ENCODE measurements at regions not wholly inside any gene's neighbourhood (a gene's known extent, or its start where the extent isn't known, plus 50 kb on each side); places are given as distances from the start of the nearest gene placed in this dataset.

GRCh38 chr3:107992976-107993684 lies 97.7 kb downstream of the CD47 start:
- intact Hi-C loops (cut with DNase I): no loop called here
- DNase-seq: peak in 1 of 10 donors; percentile 51

GRCh38 chr3:107990926-107991325 lies 99.9 kb downstream of the CD47 start:
- DNase-seq: no peak
- intact Hi-C loops (cut with DNase I): no loop called here

GRCh38 chr3:107990433-107990832 lies 100.4 kb downstream of the CD47 start:
- no peak for DNase-seq
- intact Hi-C loops (cut with DNase I): no loop called here

- intact Hi-C loops (cut with DNase I): no loop called here
- DNase-seq: no peak
Observed at GRCh38 chr3:107989661-107990060, 101.2 kb downstream of the CD47 start.

- intact Hi-C loops (cut with DNase I): no loop called here
- DNase-seq: no peak
Observed at GRCh38 chr3:107988460-107989175, 102.2 kb downstream of the CD47 start.

- intact Hi-C loops (cut with DNase I): no loop called here
- no peak for DNase-seq
Observed at GRCh38 chr3:107987036-107987939, 103.5 kb downstream of the CD47 start.

- intact Hi-C loops (cut with DNase I): no loop called here
- no peak for DNase-seq
Observed at GRCh38 chr3:107986505-107986904, 104.3 kb downstream of the CD47 start.

GRCh38 chr3:107985496-107985895 lies 105.3 kb downstream of the CD47 start:
- intact Hi-C loops (cut with DNase I): no loop called here
- DNase-seq: no peak

GRCh38 chr3:107983247-107983646 lies 107.6 kb downstream of the CD47 start:
- intact Hi-C loops (cut with DNase I): no loop called here
- DNase-seq: no peak

- intact Hi-C loops (cut with DNase I): no loop called here
- DNase-seq: no peak
Observed at GRCh38 chr3:107982165-107982564, 108.7 kb downstream of the CD47 start.

GRCh38 chr3:107981471-107982111 lies 109.2 kb downstream of the CD47 start:
- intact Hi-C loops (cut with DNase I): no loop called here
- peak in 3 of 10 donors; percentile 13 to 84 (median 70) for DNase-seq

- no peak for DNase-seq
- intact Hi-C loops (cut with DNase I): no loop called here
Observed at GRCh38 chr3:107979538-107979937, 111.3 kb downstream of the CD47 start.

GRCh38 chr3:107978131-107979055 lies 112.4 kb downstream of the CD47 start:
- no peak for DNase-seq
- intact Hi-C loops (cut with DNase I): no loop called here

- intact Hi-C loops (cut with DNase I): no loop called here
- no peak for DNase-seq
Observed at GRCh38 chr3:107977221-107978130, 113.4 kb downstream of the CD47 start.

GRCh38 chr3:107976202-107976800 lies 114.5 kb downstream of the CD47 start:
- no peak for DNase-seq
- intact Hi-C loops (cut with DNase I): no loop called here

- intact Hi-C loops (cut with DNase I): no loop called here
- DNase-seq: no peak
Observed at GRCh38 chr3:107975529-107976201, 115.2 kb downstream of the CD47 start.

- no peak for DNase-seq
- intact Hi-C loops (cut with DNase I): no loop called here
Observed at GRCh38 chr3:107973961-107974360, 116.9 kb downstream of the CD47 start.

- no peak for DNase-seq
- intact Hi-C loops (cut with DNase I): no loop called here
Observed at GRCh38 chr3:107973152-107973551, 117.7 kb downstream of the CD47 start.

Measured in posterior cingulate gyrus (tissue), 11 donors.